ENCODE measurements at regions not wholly inside any gene's neighbourhood (a gene's known extent, or its start where the extent isn't known, plus 50 kb on each side); places are given as distances from the start of the nearest gene placed in this dataset.

- TF ChIP-seq, protein P1, sequence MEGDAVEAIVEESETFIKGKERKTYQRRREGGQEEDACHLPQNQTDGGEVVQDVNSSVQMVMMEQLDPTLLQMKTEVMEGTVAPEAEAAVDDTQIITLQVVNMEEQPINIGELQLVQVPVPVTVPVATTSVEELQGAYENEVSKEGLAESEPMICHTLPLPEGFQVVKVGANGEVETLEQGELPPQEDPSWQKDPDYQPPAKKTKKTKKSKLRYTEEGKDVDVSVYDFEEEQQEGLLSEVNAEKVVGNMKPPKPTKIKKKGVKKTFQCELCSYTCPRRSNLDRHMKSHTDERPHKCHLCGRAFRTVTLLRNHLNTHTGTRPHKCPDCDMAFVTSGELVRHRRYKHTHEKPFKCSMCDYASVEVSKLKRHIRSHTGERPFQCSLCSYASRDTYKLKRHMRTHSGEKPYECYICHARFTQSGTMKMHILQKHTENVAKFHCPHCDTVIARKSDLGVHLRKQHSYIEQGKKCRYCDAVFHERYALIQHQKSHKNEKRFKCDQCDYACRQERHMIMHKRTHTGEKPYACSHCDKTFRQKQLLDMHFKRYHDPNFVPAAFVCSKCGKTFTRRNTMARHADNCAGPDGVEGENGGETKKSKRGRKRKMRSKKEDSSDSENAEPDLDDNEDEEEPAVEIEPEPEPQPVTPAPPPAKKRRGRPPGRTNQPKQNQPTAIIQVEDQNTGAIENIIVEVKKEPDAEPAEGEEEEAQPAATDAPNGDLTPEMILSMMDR (conservative IDR thresholded peaks at IDR 0.05; ENCODE audit: low read depth, low read length), result no peak
- TF ChIP-seq EZH2 (IDR thresholded peaks at IDR 0.05; ENCODE audit: low read length, unreplicated experiment), result no peak
Measured at GRCh38 chr13:90315061-90315460, 1032.4 kb upstream of the MIR17HG start.
